ENCODE measurements at regions not wholly inside any gene's neighbourhood (a gene's known extent, or its start where the extent isn't known, plus 50 kb on each side); places are given as distances from the start of the nearest gene placed in this dataset.

GRCh38 chr5:3958389-3958788 lies 362.8 kb downstream of the IRX1 start:
- Mint-ChIP-seq H3K27me3 (ENCODE audit: unreplicated experiment) (no peaks in the 10 kb centered on the region), H3K27ac (ENCODE audit: unreplicated experiment) (no peak overlapping the region), H3K9me3 (ENCODE audit: unreplicated experiment) (no peaks in the 10 kb centered on the region), H3K4me1 (ENCODE audit: low read depth, unreplicated experiment) (no peaks in the 10 kb centered on the region), H3K36me3 (ENCODE audit: unreplicated experiment) (peaks cover 3% of the 10 kb centered on the region), H3K4me3 (ENCODE audit: unreplicated experiment) (no peak overlapping the region)
- DNase-seq, result no peak
- TF ChIP-seq CTCF (IDR thresholded peaks at IDR 0.05; ENCODE audit: partially characterized antibody, unreplicated experiment), result no peak

DNA sequence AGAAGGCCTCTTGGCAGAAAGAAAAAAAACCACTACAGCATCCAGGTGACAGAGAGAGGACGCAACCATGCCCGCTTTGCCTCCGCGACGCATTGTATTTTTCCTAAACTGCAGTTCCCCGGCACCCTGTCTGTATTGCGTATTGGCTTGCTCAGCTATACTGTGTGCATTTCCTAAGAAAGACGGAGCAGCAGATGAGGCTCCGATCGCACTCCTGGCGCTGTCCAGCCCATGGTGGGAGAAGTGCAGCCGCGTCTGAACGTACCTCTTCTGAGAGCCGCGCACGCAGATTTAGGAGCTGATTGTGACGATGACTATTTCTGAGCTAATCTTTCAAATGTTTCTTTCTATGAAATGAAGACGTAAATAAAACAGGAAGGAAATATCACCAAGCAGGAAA lies 366.5 kb downstream of the IRX1 start:
- Mint-ChIP-seq H3K27ac (ENCODE audit: unreplicated experiment) (no peak overlapping the region), H3K36me3 (ENCODE audit: unreplicated experiment) (peaks cover 6% of the 10 kb centered on the region), H3K4me3 (ENCODE audit: unreplicated experiment) (no peak overlapping the region), H3K27me3 (ENCODE audit: unreplicated experiment) (no peaks in the 10 kb centered on the region), H3K9me3 (ENCODE audit: unreplicated experiment) (no peaks in the 10 kb centered on the region), H3K4me1 (ENCODE audit: low read depth, unreplicated experiment) (no peaks in the 10 kb centered on the region)
- DNase-seq, result no peak
- TF ChIP-seq CTCF (IDR thresholded peaks at IDR 0.05; ENCODE audit: partially characterized antibody, unreplicated experiment), result no peak

GRCh38 chr5:3963652-3964051 lies 368.0 kb downstream of the IRX1 start:
- no peak for DNase-seq
- Mint-ChIP-seq H3K4me3 (ENCODE audit: unreplicated experiment) (no peak overlapping the region), H3K4me1 (ENCODE audit: low read depth, unreplicated experiment) (no peaks in the 10 kb centered on the region), H3K27ac (ENCODE audit: unreplicated experiment) (no peak overlapping the region), H3K27me3 (ENCODE audit: unreplicated experiment) (no peaks in the 10 kb centered on the region), H3K9me3 (ENCODE audit: unreplicated experiment) (peaks cover 2% of the 10 kb centered on the region), H3K36me3 (ENCODE audit: unreplicated experiment) (peaks cover 12% of the 10 kb centered on the region)
- no peak for TF ChIP-seq CTCF (IDR thresholded peaks at IDR 0.05; ENCODE audit: partially characterized antibody, unreplicated experiment)

DNA sequence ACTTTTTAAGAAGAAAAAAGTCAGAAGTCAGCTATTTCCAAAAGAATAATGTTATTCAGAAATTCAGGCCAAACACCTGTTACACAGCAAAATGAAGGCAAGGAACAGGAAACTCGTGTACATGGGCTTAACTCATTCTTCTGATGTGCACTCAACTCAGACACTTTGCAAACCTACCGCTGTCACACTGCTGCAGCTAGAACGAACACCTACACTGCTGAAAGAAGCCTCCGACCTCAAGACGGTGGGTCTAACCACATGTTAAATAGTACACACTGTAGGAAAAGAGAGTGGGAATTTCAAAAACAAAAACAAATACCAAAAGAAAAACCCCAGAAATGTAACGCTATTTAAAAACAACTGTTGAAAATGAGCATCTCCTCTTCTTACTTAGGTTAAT lies 384.5 kb downstream of the IRX1 start:
- no peak overlapping the region for H3K4me3 Mint-ChIP-seq (ENCODE audit: unreplicated experiment)
- no peak for TF ChIP-seq CTCF (IDR thresholded peaks at IDR 0.05; ENCODE audit: partially characterized antibody, unreplicated experiment)
- no peaks in the 10 kb centered on the region for H3K9me3 Mint-ChIP-seq (ENCODE audit: unreplicated experiment)
- H3K4me1 Mint-ChIP-seq (ENCODE audit: low read depth, unreplicated experiment), result peaks cover 9% of the 10 kb centered on the region
- H3K27me3 Mint-ChIP-seq (ENCODE audit: unreplicated experiment), result peaks cover 2% of the 10 kb centered on the region
- no peak overlapping the region for H3K27ac Mint-ChIP-seq (ENCODE audit: unreplicated experiment)
- peaks cover 4% of the 10 kb centered on the region for H3K36me3 Mint-ChIP-seq (ENCODE audit: unreplicated experiment)
- DNase-seq, result no peak

GRCh38 chr5:3987867-3988266 lies 392.2 kb downstream of the IRX1 start:
- no peak for TF ChIP-seq CTCF (IDR thresholded peaks at IDR 0.05; ENCODE audit: partially characterized antibody, unreplicated experiment)
- Mint-ChIP-seq H3K9me3 (ENCODE audit: unreplicated experiment) (peaks cover 10% of the 10 kb centered on the region), H3K4me1 (ENCODE audit: low read depth, unreplicated experiment) (peaks cover 19% of the 10 kb centered on the region), H3K36me3 (ENCODE audit: unreplicated experiment) (peaks cover 7% of the 10 kb centered on the region), H3K4me3 (ENCODE audit: unreplicated experiment) (peak overlapping the region; percentile 16), H3K27ac (ENCODE audit: unreplicated experiment) (peak overlapping the region; percentile 76), H3K27me3 (ENCODE audit: unreplicated experiment) (peaks cover 1% of the 10 kb centered on the region)
- DNase-seq, result peak; percentile 33

Measured in glutamatergic neuron (in vitro differentiated cells).